ENCODE measurements at regions not wholly inside any gene's neighbourhood (a gene's known extent, or its start where the extent isn't known, plus 50 kb on each side); places are given as distances from the start of the nearest gene placed in this dataset.
A peak's percentile ranks its signal among the peaks of the same experiment; 100 is the strongest.
"Not testable (repeated sequence)": the region's sequence is repeated elsewhere in the genome, so short reads cannot be mapped to it uniquely, and the experiment has no call there.

DNA sequence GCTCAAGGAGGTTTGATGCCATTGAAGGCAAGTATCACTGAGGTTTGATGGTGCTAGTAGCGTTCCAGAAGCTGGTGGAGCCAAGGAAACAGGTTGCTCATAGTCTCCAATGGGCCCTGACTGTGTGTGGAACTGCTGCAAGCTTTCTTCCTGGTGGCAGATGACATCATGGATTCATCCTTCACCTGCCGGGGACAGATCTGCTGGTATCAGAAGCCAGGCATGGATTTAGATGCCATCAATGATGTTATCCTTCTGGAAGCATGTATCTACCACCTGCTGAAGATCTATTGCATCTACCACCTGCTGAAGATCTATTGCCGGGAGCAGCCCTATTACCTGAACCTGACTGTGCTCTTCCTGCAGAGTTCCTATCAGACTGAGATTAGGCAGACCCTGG, 734.4 kb downstream of the PLA2G4A start:
- DNase-seq = no peak

- no peak for DNase-seq
Observed at GRCh38 chr1:187566354-187566753, 737.6 kb downstream of the PLA2G4A start.

DNA sequence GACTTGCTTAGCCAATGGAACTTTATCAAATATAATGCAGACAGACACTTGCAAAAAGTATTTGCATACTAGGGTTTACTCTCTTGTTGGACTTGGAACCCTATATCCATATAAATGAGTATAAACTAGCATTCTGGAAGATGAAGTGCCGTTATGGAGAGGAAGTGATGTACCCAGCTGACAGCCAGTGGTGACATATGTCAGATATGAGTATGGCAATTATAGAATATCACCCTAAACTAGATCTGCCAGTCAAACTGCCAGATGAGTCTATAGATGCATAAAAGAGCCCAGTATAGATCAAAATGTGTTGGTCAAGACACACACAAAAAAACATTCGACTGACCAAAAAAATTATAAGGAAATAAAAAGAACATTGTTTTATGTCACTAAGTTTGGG, 739.3 kb downstream of the PLA2G4A start:
- DNase-seq = no peak

- DNase-seq = no peak
Observed at GRCh38 chr1:187570166-187570565, 741.4 kb downstream of the PLA2G4A start.

GRCh38 chr1:187577610-187578009, 748.9 kb downstream of the PLA2G4A start:
- DNase-seq = no peak

- DNase-seq = no peak
Observed at GRCh38 chr1:187588917-187589316, 760.2 kb downstream of the PLA2G4A start.

DNA sequence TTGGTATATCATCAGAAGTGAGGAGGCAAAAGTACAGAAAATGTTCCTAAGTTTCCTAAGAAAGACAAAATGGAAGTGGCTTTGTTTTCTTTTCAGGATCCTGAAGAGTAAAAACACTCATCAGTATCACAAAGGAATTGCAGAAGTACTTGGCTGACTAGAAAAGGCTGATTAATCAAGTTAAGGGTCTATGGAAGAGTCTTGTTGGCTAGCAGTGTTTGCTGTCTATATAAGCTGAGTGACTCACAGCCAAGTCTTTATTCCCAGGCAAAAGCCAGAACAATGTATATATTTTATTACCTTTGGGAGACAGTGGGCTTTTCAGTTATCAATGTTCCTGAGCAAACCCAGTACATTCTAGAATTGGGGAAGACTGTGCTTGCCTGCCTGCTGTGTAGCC, 777.0 kb downstream of the PLA2G4A start:
- DNase-seq = peak in 1 of 2 experiments; percentile 13

DNA sequence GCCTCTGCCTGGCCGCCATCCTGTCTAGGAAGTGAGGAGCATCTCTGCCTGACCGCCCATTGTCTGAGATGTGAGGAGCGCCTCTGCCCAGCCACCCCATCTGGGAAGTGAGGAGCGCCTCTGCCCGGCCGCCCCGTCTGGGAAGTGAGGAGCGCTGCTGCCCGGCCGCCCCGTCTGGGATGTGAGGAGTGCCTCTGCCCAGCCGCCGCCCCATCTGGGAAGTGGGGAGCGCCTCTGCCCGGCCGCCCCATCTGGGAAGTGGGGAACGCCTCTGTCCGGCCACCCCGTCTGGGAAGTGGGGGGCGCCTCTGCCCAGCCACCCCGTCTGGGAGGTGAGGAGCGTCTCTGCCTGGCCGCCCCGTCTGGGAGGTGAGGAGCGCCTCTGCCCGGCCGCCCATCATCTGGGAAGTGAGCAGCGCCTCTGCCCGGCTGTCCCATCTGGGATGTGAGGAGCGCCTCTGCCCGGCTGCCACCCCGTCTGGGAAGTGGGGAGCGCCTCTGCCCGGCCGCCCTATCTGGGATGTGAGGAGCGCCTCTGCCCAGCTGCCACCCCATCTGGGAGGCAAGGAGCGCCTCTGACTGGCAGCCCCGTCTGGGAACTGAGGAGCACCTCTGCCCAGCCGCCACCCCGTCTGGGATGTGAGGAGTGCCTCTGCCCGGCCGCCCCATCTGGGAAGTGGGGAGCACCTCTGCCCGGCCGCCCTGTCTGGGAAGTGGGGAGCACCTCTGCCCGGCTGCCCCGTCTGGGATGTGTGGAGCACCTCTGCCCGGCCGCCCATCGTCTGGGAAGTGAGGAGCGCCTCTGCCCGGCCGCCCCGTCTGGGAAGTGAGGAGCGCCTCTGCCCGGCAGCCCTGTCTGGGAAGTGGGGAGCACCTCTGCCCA, 787.3 kb downstream of the PLA2G4A start:
- not testable (repeated sequence) for DNase-seq

DNA sequence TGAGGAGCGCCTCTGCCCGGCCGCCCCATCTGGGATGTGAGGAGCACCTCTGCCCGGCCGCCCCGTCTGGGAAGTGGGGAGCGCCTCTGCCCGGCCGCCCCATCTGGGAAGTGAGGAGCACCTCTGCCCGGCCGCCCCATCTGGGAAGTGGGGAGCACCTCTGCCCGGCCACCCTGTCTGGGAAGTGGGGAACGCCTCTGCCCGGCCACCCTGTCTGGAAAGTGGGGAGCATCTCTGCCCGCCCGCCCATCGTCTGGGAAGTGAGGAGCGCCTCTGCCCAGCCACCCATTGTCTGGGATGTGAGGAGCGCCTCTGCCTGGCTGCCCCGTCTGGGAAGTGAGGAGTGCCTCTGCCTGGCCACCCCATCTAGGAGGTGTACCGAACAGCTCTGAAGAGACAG, 788.1 kb downstream of the PLA2G4A start:
- DNase-seq = not testable (repeated sequence)

GRCh38 chr1:187617776-187618175, 789.0 kb downstream of the PLA2G4A start:
- no peak for DNase-seq

DNA sequence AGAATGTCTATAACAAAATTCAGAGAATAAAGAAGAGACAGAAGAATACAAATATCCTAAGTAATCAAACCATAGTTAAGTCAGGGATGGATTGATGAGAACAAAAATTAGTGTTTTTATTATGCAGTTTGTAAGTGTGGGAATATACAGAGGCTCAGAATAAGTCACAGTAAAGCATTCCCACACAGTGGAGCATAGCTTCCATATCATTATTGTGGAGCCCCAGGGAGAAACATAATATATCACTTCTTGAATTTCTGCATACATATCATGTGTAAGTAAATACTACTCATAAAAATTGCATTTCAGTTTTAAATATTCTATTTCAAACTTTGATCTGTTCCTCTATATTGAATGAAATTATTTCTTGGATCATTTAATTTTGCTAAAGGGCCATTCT, 790.4 kb downstream of the PLA2G4A start:
- no peak for DNase-seq

DNA sequence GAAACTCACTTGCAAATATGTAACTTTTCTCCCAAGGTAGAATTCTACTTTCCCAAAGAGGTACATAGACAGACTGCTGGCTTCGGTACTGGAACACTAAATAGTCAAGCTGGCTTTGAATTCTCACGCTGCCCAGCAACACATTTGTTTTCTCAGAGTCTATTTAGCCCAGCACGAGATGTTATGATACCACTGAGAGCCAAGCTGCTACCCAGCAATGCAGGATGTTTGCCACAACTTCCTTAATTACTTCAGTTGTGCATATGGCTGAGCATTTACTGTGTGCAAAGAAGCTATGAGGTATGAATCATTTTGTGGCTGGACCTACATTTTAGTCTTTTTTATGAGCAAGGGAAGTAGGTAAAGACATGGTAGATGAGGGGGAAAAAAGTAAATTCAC, 793.2 kb downstream of the PLA2G4A start:
- DNase-seq = peak; percentile 90 to 92

DNA sequence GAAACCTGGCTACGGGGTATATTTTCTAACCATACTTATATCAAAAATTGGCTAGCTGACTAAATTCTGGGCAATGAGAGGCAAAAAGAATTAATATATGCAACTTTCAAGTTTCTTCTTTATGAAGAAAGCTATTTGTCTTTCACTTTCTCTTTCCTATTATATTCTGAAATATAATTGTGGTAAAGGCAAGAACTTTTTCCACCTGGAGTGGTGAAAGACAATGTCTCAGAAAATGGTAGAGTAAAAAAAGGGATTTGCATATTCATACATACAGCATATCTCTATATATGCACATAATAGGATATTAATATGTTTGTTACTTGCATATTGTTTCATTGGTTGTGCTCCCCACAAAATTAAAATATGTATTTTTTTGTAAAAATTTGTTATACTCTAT, 793.8 kb downstream of the PLA2G4A start:
- DNase-seq = no peak

- DNase-seq = peak in 1 of 2 experiments; percentile 9
Observed at GRCh38 chr1:187624812-187625545, 796.2 kb downstream of the PLA2G4A start.

- DNase-seq = no peak
Observed at GRCh38 chr1:187626056-187626455, 797.3 kb downstream of the PLA2G4A start.

DNA sequence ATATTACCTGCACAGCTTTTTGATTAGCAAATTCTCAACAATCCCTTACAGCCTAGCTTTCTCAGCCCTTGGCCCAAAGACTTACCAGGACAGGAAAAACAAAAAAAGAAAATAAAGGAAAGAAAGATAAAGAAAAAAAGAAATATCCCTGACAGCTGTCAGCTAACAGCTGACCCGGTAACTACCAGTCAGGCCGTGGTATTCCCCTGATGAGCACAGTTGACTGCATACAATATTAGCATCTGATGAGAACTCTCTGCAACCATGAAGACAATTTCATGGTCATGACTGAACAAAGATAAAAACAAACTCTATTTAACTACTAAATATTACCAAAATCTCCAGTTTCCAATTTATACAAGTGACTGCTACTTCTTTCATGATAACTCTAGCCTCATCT, 798.8 kb downstream of the PLA2G4A start:
- DNase-seq = no peak

DNA sequence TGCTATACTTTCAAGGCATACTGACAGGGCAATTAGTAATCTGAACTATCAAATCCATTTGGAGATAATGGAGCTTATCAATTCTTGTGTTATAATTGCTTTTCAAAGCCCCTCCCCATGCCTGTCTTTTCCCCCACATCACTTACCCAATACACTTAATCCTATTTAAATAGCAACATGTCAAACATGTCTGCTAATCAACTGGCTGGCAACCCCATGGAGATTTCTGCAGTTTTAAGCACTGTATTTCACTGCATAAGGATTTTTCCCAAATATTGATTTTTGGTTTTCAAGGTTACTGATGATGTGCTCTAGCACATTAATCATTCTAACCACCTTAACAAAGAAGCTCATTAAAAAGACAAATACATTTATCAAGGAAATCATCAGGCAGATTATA, 800.3 kb downstream of the PLA2G4A start:
- no peak for DNase-seq

DNA sequence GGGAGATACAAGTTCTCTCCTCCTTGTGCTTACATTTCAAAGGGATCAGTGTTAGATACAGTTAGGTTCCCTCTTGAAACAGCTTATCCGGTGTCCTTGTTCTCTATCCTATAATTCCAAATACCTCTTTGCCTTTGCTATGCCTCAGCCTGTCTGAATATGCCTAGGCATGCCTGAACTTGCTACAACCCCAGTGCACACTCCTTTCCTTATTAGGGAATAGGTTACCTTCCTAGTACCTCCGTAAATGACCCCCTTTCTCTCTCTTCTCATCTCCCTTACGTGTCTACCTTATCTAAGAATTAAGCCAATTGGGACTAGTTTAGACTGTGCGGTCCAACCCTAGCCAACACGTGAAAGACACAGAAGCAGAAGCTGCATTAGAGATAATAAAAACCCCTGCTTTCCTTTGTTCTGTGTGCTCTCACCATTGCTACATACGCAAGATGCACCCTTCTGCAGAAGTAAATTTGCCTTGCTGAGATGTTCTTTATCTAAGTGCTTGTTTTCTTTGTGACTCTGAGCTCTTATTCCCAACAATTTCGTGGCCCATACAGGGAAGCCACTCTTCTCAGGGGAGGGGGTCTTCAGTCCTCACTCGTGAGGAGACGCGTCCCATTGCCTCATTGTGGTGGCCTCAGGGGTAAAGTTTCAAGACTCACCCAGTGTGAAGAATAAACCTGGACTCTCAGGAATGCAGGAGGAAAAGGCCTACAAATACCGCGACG, 802.1 kb downstream of the PLA2G4A start:
- DNase-seq = no peak

DNA sequence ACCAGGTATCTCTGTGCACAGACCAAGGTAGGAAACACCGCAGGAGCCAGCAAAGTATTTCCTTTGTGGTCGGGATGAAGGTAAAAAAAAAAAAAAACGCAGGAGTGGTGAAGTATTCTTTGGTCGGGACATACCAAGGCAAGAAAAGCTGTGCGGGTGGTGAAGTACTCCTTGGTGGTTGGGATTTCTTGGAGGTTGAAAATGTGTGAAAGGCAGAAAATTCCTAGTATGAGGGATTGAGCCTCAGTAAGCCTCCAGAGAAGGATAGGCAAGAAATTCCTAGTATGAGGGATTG, 802.6 kb downstream of the PLA2G4A start:
- DNase-seq = no peak

GRCh38 chr1:187631984-187632383, 803.2 kb downstream of the PLA2G4A start:
- DNase-seq = no peak

DNA sequence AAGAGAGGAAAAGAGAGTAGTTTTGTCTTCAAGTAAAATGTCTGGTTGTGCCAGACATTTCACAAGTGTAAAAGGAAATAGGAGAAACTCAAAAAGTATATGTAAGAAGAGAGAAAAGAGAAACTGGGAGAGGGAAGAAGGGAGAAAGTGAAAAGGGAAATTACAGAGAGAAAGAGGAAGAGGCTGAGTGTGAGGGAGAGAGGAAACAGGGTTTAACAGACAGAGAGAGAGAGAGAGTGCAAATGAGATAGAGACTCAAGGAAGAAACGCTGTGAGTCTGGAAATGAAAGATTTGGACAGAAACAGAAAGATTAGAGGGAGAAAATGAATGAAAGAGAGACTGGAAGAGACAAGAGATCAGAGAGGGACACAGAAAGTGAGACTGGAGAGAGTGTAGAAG, 806.2 kb downstream of the PLA2G4A start:
- DNase-seq = peak; percentile 40 to 64

DNA sequence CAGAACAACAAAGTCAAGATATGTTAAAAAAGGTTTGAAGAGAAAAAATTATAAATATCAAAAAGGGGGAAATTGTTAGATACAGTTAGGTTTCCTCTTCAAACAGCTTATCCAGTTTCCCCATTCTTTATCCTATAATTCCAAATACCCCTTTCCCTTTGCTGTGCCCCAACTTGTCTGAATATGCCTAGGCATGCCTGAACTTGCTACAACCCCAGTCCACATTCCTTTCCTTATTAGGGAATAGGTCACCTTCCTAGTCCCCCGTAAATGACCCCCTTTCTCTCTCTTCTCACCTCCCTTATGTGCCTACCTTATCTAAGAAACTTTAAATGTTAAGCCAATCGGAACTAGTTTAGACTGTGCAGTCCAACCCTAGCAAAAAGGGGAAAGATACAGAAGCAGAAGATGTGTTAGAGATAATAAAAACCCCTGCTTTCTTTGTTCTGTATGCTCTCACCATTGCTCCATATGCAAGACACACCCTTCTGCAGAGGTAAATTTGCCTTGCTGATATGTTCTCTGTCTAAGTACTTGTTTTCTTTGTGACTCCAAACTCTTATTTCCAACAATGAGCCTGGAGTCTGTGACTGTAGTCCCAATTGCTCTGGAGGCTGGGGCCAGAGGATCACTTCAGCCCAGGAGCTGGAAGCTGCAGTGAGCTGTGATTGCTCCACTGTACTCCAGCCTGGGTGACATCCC, 810.1 kb downstream of the PLA2G4A start:
- no peak for DNase-seq

- DNase-seq = no peak
Observed at GRCh38 chr1:187641015-187641414, 812.3 kb downstream of the PLA2G4A start.
